Tibial artery (tissue), 4 donors: ENCODE measurements at regions not wholly inside any gene's neighbourhood (a gene's known extent, or its start where the extent isn't known, plus 50 kb on each side); places are given as distances from the start of the nearest gene placed in this dataset.

Source experiments
- DNase-seq, 2 donors: peaks; one replicate each; pipeline ENCODE4 v3.0.0-alpha.2; 2019
- H3K27ac ChIP-seq, 2 donors: fragments of 200-600 bp; sonication (generic) in 1 of 2; 1 replicate in 1 of 2; 2 replicates in 1 of 2; pipeline ENCODE4 v1.5.1; 2018 to 2019; ENCODE audit warnings: mild to moderate bottlenecking in 1 of 2
- H3K27me3 ChIP-seq, 2 donors: fragments of 200-600 bp; sonication (generic) in 1 of 2; one replicate each; pipeline versions ENCODE4 v1.5.1 to v1.6.0; 2016 to 2019
- H3K36me3 ChIP-seq, 3 donors: fragments of 200-600 bp; sonication (generic) in 2 of 3; one replicate each; pipeline ENCODE4 v1.5.1; 2016 to 2019; ENCODE audit warnings: mild to moderate bottlenecking in 2 of 3
- H3K4me1 ChIP-seq, 4 donors: fragments of 200-600 bp; sonication (generic) in 2 of 4; 1 replicate in 3 of 4; 2 replicates in 1 of 4; pipeline ENCODE4 v1.5.1; 2016 to 2019
- H3K4me3 ChIP-seq, 2 donors: fragments of 200-600 bp; sonication (generic) in 1 of 2; 1 replicate in 1 of 2; 2 replicates in 1 of 2; pipeline ENCODE4 v1.5.1; 2018 to 2019; ENCODE audit warnings: mild to moderate bottlenecking in 2 of 2
- H3K9me3 ChIP-seq, 3 donors: fragments of 200-600 bp; sonication (generic) in 1 of 3; one replicate each; pipeline ENCODE4 v1.5.1; 2016 to 2019
- intact Hi-C: fragments of 100-400 bp; cut with DNase I; formaldehyde crosslinking; loops from one replicate; pipeline ENCODE4 v1.15.0; 2023; ENCODE audit warnings: low total_unique reads
- TF ChIP-seq, protein P1 (sequence below), 2 experiments: fragments of 200-600 bp in 1 of 2; fragments of 450-650 bp in 1 of 2; IDR thresholded peaks; one replicate each; pipeline ENCODE4 v1.5.1; 2017 to 2019; ENCODE audit warnings: antibody characterized with exemption in 2 of 2, mild to moderate bottlenecking in 1 of 2, moderate library complexity in 1 of 2

GRCh38 chr2:236844711-236845110, 241.0 kb upstream of the COPS8 start:
- no peaks in the 10 kb centered on the region for H3K9me3 ChIP-seq
- no peak for DNase-seq

GRCh38 chr2:236847023-236847422, 238.7 kb upstream of the COPS8 start:
- Histone ChIP-seq H3K4me3 (no peak overlapping the region), H3K9me3 (no peaks in the 10 kb centered on the region), H3K4me1 (peaks cover 0 to 14% (median 6%) of the 10 kb centered on the region in 4 donors), H3K27ac (no peak overlapping the region), H3K36me3 (no peaks in the 10 kb centered on the region), H3K27me3 (no peaks in the 10 kb centered on the region)
- intact Hi-C loops = no loop called here
- peak in 1 of 2 donors; percentile 47 for DNase-seq
- TF ChIP-seq, protein P1, sequence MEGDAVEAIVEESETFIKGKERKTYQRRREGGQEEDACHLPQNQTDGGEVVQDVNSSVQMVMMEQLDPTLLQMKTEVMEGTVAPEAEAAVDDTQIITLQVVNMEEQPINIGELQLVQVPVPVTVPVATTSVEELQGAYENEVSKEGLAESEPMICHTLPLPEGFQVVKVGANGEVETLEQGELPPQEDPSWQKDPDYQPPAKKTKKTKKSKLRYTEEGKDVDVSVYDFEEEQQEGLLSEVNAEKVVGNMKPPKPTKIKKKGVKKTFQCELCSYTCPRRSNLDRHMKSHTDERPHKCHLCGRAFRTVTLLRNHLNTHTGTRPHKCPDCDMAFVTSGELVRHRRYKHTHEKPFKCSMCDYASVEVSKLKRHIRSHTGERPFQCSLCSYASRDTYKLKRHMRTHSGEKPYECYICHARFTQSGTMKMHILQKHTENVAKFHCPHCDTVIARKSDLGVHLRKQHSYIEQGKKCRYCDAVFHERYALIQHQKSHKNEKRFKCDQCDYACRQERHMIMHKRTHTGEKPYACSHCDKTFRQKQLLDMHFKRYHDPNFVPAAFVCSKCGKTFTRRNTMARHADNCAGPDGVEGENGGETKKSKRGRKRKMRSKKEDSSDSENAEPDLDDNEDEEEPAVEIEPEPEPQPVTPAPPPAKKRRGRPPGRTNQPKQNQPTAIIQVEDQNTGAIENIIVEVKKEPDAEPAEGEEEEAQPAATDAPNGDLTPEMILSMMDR (IDR thresholded peaks at IDR 0.05) = no peak

More at GRCh38 chr2:236844711-236845110, 241.0 kb upstream of the COPS8 start:
- Histone ChIP-seq H3K4me3 (no peak overlapping the region), H3K27me3 (no peaks in the 10 kb centered on the region), H3K4me1 (peaks cover 0 to 37% (median 11%) of the 10 kb centered on the region in 4 donors), H3K36me3 (no peaks in the 10 kb centered on the region), H3K27ac (no peak overlapping the region)
- intact Hi-C loops = no loop called here
- TF ChIP-seq, protein P1 (IDR thresholded peaks at IDR 0.05) = no peak

DNA sequence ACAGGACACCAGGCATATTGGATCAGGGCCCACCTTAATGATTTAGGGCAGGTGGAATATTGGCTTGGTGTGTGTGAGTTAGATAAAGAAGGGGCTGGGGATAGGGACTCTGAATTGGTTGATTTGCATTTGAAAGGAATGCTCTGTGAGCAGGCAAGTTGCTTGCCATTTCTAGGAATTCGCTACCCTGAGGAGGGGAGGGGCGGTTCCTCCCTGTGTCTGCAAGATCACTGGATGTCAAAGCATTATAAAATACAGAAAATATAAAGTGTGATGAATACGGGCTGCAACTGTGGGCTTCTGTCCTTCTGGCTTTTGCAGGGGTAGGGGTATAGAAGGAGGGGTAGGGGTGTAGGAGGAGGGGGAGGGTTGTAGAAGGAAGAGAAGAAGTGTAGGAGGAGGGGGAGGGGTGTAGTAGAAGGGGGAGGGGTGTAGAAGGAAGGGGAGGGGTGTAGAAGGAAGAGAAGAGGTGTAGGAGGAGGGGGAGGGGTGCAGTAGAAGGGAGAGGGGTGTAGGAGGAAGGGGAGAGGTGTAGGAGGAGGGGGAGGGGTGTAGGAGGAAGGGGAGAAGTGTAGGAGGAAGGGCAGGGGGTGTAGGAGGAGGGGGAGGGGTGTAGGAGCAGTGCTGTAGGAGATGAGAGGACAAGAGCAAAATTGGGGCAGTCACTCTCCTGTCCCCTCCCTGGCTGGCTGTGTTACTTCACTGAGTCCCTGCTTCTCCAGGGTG, 238.0 kb upstream of the COPS8 start:
- DNase-seq = peak in 1 of 2 donors; percentile 21
- peaks cover 0 to 7% (median 3%) of the 10 kb centered on the region in 4 donors for H3K4me1 ChIP-seq
- H3K9me3 ChIP-seq = no peaks in the 10 kb centered on the region
- intact Hi-C loops = no loop called here
- TF ChIP-seq, protein P1 (IDR thresholded peaks at IDR 0.05) = no peak
- H3K27ac ChIP-seq = no peak overlapping the region
- no peaks in the 10 kb centered on the region for H3K27me3 ChIP-seq
- H3K36me3 ChIP-seq = no peaks in the 10 kb centered on the region
- H3K4me3 ChIP-seq = no peak overlapping the region

DNA sequence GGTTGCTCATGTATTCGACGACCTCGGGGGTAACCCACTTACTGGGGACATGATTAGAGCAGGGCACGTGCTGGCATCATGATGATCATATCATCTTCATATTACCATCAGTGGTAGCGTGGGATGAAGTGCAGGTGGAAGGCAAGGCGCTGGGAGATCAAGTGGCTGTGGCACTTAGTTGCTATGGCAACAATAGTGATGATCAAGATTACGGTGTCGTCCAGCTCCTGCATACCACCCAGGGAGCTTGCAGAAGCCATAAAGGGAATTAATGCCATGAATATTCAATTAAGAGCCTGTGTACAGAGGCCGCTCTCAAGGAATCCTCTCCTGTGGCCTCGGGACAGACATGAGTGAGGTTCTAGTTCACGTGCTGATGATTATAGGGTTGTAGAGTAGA, 237.2 kb upstream of the COPS8 start:
- H3K27me3 ChIP-seq = no peaks in the 10 kb centered on the region
- TF ChIP-seq, protein P1 (IDR thresholded peaks at IDR 0.05) = no peak
- peak in 1 of 2 donors; percentile 38 for DNase-seq
- no peaks in the 10 kb centered on the region for H3K9me3 ChIP-seq
- no peaks in the 10 kb centered on the region for H3K4me1 ChIP-seq
- H3K4me3 ChIP-seq = no peak overlapping the region
- intact Hi-C loops = no loop called here
- no peaks in the 10 kb centered on the region for H3K36me3 ChIP-seq
- H3K27ac ChIP-seq = no peak overlapping the region

- Histone ChIP-seq H3K27me3 (no peaks in the 10 kb centered on the region), H3K4me1 (no peaks in the 10 kb centered on the region), H3K27ac (no peak overlapping the region), H3K4me3 (no peak overlapping the region), H3K9me3 (no peaks in the 10 kb centered on the region), H3K36me3 (no peaks in the 10 kb centered on the region)
- TF ChIP-seq, protein P1 (IDR thresholded peaks at IDR 0.05) = no peak
- intact Hi-C loops = no loop called here
- DNase-seq = no peak
Measured at GRCh38 chr2:236849508-236849907, 236.2 kb upstream of the COPS8 start.
